ENCODE measurements at regions not wholly inside any gene's neighbourhood (a gene's known extent, or its start where the extent isn't known, plus 50 kb on each side); places are given as distances from the start of the nearest gene placed in this dataset.

DNA sequence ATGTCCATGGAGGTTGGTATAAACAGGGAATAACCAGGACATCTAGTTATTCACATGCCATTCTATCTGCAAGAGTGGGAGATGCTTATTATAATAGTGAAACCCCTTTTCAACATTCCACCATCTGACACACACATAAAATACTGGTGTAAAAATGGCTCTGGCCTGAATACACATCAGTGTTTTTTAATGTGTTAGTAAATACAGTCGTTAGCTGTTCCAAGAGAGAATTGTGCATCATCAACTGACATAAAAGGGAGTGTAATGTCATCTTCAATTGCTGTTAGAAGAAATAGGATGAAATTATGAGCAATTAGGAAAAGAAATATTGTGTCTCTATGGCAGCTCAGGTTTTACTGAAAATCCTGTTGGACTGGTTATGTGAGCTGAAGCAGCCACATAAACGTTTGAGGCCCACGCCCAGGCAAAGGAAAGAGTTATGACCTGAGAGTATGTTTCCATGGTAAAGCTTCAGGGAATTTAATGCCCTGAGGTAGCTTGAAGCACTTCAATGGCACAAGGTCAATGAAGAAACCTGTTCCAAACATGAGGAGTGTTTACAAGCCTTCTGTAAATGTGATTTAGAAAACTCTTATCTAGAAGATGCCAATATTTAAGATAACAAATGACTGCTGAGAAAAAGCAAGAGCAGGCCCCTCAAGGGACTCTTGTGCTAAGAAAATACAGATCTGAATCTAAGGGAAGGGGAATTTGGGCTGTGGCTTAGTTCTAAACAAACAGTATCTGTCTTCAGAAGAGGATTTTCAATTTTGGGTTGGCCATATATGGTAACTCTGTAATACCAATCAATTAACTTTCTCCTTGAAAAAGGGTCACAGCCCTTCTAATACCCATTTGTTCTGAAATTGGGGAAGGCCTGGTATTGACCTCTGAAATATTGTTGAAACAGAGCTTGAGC, 384.3 kb downstream of the SEC16B start:
- DNase-seq, result no peak

DNA sequence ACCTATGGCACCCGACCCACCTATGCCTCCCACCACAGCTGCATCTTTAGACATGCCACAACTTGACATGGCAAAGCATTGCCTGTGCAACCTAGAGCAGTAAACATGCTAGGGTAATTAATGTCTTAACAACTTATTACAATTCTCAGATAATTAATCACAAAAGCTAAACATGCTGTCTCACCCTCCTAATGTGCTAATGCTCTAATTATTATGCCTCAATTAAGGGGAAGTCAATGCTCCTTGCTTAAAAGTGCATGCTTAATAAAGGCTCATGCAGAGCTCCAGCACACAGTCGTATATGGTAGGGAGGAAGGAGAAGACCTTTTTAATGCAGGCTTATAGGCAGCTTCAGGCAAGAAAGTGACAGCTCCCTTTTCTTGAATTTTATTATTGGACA, 396.0 kb downstream of the SEC16B start:
- DNase-seq, result no peak

DNA sequence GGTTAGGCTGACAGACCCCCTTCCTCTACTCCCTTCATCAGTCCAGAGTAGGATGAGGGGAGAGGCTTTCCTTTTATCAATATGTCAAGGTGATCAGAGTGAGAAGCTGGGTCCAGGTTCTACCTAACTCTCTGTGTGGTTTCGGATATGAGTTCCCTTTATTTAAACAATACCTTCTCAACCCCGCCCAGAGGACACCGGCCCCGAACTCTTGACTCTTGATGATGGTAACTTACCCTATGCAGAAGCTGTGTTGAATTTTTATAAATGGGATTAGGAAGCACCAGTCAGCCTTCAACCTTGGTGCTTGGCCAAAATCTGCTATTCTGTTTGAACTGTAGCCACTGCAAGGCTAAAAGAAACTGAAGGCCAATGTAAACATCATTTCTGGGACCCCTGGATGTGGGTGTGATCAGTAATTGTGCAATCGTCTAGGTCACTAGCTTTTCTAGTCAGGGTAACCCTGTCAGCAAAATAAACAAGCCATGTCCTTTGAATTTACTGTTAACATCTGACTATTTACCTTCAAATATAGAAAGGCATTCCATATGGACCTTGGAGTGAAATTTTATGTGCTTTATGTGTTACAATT, 398.3 kb downstream of the SEC16B start:
- no peak for DNase-seq

DNA sequence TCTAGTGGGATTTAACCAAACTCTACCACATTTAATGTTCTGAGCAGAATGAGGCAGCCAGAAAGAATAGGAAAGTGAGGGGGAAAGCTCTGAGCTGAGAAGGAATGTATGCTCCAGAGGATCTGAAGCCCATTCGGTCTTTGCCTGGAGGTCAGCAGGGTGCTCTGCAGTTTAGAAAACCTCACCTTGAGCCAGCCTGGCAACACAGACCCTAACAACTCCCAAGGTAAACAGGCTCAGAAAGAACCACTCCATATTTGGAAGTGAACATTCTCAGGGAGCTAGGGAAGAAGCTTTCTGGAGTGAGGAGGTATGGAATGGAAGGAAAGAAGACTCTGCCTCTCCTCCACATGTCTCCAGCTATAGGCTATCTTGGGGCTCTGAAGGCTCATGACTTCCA, 398.8 kb downstream of the SEC16B start:
- DNase-seq, result no peak

DNA sequence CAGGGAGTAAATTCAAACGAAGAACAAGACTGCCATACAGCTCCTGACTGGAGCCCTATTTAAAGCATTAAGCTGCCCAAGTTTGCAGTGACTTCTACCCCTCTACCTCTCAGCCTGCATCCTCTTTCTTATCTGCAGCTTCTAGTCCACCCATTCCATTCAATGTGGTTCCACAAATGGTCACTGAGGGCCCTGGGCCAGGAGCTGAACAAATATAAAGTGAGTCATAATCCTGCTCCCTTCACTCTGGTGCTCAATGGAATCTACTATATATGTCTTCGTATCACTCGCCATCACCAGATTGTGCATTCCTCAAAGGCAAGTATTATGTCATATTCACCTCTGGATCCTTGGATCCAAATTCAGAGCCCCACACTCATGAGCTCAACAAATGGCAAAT, 398.7 kb downstream of the BRINP2 start:
- no peak for DNase-seq

DNA sequence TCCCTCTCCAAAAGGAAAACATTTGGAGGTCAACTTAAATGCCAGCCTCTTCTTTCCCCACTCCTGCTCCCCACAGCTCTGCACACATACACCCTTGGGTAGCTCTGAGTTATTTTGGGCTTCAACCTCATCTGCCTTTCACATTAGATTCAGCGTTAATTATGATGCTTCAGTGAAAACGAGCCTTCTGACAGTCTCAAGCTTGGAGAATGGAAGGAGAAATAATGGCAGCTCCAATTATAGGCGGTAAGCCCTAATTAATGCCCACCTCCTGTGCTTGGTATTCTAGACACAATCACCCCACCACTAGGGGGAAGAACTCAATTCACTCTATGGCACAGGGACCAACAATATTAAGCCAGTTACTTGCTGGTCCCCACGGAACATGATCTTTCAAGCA, 397.9 kb downstream of the BRINP2 start:
- DNase-seq, result no peak

DNA sequence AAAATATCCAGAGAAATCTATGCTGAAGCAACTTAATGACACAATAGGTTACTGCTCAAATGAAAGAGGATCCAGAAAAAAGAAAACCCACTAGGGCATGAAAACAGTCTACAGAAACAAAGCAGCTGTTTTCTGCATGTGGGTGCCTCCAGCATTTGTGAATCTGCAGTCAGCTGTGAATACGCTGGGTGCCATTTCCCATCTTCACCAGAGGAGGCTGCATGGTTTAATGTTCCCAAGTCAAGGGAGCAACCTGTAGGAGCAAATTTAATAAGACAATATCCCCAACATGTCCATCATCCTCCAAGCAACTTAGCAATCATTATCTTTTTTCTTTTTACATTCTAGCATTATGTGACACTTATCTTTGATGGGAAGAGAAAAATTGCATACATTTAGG, 396.6 kb downstream of the BRINP2 start:
- peak in 1 of 56 donors; percentile 1 for DNase-seq

DNA sequence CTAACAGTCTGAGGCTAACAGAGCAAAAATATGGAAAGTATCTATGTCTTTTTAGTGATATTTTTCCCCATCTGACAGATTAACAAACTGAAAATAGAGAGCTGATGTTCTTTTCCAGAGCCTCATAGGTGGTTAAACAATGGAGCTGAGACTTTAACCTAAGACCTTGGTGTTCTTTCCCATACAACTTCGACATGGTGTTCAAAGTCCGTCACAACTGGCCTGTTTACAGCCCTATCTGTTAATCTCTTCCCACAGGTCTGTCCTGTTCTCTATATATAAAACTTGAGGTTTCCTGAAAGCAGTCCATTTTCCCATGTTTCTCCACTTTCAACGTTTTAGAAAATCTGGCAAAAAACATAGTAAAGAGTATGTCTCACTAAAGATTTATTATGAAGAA, 395.7 kb downstream of the BRINP2 start:
- no peak for DNase-seq

DNA sequence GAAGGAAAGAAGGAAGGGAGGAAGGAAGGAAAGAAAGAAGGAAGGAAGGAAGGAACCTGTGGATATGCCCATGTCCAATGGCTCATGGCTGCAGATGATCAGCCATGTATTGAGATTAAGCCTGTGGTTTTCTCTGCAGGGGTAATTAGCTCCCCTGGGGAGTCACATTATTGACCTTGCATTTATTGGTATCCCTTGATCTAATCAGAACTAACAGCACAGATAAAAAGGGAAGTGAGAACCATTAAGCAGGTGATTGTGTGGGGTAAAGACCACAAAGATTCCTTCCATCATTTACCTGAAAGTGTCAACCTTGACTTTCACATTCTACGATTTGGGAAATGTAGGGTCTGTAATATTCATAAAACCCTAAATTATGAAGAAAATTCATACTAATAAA, 390.7 kb downstream of the BRINP2 start:
- DNase-seq, result no peak

DNA sequence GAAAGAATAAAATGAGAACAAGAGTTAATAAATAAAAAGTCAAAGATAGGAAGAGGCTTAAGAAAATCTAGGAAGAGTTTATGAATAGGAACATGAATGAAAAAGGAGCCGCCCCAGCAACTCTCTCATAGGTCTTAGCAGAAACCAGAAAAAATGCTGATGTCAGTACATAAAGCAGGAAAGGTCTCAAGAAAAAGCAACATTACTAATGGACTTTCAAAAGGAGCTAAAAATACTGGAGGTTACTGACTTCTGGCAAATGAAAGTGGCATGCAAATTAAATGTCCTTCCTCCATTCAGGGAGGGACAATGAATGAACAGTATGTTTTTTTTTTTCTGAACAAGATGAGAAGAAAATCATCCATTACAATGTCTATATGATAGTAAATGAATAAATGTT, 387.6 kb downstream of the BRINP2 start:
- DNase-seq, result no peak

DNA sequence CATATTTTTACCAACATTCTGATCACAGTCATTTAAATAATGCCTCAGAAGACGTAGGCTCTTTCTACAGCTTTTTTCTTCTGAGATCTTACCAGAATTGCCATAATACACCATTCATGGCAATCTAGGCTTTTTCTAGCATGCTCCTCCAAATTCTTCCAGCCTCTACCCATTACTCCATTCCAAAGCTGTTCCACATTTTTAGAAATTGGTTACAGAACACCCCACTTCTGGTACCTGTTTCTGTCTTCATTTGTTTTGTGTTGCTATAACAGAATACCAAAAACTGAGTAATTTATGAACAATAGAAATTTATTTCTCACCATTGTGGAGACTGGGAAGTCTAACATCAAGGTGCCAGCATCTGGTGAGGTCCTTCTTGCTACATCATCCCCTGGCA, 385.4 kb downstream of the BRINP2 start:
- no peak for DNase-seq

DNA sequence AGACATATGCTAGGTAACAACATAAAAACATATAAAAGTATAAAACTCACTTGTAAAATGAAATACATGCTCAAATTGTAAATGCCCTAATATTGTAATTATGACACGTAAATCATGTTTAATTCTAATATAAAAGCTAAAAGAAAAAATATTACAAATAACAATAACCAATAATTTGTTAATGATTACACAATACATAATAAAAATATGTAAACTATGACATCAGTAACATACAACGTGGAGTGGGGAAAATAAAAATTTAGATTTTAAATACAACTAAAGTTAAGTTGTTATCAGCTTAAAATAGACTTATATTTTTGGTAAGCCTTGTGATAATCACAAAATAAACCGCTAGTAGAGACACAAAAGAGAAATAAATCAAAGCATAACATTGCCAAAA, 376.4 kb downstream of the BRINP2 start:
- DNase-seq, result no peak

DNA sequence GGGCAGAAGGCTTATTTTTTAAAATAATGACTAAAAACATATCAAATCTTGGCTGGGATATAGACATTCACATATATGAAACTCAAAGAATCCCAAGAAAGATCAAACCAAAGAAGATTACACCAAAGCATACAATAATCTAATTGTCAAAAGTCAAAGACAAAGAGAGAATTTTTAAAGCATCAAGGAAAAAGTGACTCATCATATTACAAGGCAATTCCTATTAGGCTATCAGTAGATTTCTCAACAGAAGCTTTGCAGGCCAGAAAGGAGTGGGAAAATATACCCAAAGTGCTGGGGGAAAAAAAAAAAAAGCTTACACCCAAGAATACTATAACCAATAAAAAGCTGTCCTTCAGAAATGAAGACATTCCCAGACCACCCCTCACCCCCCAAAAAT, 375.6 kb downstream of the BRINP2 start:
- no peak for DNase-seq

DNA sequence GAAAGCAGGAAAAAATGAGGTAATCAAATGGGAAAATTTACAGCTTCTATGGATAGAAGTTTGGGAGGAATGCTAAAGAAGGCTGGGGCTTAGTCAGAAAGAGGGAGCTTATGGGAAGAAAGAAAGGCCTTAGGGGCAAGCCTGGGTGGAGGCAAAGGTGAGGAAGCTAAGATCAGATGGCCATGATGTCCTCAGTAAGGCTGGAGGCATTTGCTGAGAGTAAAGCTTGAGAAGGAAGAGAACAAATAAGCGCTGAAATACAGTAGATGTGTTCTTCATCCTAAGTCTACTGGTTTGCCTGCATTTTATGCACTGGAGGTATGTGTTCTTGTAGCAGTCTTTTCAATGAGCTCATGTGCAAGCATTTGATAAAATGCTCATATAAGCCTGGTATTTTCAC, 355.4 kb downstream of the BRINP2 start:
- no peak for DNase-seq

DNA sequence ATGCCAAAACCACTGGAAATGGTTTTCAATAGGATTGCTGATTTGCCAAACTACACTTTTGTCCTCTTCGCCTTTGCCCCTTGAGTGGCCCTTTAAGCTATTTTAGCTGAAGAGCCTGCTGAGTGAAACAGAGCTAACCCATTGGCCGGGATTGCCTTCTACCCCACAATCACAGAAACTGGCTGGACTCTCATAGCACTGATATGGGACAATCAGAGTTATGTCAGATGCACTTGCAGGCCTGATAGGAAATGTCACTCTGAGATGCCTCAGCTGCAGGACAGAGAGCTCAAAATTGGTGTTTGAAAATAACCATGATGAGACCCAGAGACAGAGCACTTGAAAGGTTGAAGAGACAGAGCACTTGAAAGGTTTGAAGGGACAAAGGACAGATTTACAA, 354.4 kb downstream of the BRINP2 start:
- DNase-seq, result no peak

DNA sequence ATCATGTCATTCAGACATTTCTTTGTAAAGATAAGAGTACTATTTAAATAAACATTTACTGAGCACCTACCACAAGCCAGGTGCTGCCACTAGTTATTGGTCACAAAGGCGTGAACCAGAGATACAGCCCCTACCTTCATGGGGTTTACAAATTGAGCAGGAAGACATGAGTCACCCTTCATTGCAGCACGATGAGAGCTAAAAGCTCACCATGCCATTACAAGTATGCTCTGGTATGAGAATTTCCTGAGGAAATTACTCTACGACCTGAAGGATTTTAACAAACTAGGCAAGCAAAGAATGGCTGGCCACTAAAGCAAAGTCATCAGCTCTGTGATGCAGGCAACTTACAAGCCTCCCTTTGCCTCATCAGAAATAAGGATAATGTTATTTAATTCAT, 346.8 kb downstream of the BRINP2 start:
- DNase-seq, result no peak

DNA sequence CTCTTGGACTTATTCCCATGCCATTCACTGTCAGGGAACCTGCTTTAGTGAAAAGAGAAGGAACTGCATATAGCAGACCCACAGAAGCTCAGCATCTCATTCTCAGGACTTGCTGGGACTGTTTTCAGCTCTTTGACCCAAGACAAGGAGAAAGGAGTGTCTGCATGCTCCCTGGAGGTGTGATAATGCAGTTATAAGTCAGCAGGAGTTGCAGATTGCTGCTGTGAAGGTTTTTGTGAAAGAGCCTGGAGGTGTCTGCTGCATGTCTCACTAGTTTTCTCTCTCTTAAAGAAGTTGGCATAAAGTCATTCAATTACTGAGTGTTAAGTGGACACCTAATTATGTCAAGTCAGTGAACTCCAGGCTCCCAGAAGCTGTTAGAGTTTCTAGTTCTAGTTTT, 343.4 kb downstream of the BRINP2 start:
- no peak for DNase-seq

DNA sequence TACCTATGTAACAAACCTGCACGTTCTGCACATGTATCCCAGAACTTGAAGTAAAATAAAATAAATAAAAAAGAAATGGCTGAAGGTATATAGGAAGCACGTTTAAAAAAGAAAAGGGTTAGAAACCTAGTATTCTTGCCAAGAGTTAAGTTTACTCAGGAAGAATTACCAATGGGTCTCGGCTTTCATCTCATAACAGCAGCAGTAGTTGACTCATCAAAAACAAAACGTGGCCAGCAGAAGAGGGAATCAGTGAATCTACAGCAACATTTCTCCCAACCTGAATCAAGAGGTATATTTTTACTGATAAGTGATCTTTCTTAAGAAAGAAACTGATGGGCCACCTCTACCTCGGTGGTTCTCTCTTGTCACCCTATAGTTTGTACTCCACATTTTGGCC, 340.3 kb downstream of the BRINP2 start:
- DNase-seq, result no peak

DNA sequence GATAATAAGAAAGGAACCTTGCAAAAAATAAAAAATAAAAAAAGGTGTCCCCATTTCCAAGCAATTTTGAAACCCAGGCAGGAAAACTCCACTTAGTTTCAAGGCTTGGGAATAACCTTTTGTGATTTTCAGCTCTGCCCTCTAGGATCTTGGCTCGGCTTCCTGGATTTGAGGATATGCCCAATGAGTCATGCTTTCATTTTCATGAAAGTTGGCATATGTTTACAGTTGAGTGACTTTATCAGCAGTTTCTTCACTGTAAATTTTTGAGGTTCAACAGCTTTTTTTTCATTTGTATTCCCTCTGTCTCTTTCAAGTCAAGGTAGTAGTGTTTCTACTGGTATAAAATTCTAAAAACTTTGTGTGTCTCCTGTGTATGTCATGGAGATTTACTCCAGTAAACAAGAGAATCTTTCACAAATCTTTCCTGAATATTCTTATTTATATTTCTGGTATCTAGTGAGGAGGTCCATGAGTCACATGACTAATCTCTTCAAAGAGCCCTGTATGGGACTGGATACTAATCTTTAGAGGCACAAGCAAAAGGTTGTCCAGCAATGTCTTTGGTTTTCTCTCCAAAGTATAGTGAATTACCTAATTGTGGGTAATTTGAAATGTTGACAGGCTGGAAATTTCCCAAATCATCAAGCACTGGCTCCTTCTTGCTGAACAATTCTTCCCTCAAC, 335.3 kb downstream of the BRINP2 start:
- no peak for DNase-seq

DNA sequence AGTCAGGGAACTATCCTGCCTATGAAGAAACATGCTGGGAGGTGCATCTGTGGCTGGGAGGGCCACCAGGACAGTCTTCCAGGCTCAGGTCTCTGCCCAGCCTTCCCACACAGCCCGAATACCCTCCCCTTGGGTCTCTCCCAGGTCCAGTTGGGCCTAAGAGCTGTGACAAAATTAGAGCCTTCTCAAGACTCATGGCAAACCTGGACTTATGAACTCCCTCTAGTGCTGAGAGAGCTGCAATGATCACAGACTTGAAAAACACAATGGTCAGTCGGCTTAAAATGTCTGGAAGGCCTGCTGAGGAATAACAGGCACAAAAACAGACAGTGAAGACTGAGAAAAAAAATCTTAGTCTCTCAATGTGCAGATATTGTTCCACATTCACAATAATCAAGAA, 325.1 kb downstream of the BRINP2 start:
- no peak for DNase-seq

DNA sequence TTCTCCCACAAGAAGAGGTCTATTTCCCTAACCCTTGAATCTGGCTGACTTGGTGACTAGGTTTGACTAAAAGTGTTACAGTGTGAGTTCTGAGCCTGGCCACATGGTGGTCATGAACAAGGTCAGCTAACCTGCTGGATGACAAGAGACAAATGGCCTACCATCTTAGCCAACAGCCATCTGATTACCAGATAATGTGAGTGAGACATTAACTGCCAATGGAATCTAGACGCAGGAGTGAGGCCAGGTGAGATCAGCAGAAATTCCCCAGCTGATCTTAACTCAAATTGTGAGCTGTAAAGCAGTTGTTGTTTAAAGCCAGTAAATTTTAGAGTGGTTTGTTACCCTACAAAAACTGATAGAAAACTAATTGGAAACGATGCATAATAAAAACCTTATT, 320.0 kb downstream of the BRINP2 start:
- no peak for DNase-seq

DNA sequence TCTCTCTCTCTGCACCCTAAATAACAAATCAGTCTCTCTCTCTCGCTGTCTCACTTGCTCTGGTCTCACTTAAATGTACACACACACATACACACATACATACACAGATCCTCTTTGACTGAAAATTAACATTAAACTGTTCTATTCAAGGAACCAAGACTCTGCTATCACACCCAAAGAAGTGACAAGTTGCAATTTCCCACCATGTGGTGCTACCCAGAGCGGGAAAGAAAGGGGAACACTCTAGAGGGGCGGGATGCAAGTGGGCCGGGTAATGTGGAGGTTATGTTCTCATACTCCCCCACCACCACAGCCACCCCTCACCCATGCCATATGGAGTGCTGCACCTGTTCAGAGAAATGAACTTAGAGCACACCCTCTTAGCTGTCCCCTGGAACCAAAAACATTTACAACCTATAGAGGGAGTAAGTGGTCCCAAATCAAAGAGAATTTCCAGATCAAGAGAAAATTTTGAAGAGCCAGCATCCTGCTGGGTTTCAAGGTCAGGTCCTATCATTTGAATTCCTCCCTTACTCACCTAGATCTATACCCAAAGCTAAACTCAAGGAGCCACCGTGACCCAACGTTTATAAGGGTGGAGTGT, 319.4 kb downstream of the BRINP2 start:
- DNase-seq, result no peak

Data from amygdala (tissue), 56 donors.